HEK293 (cell line): ENCODE measurements at regions not wholly inside any gene's neighbourhood (a gene's known extent, or its start where the extent isn't known, plus 50 kb on each side); places are given as distances from the start of the nearest gene placed in this dataset.
"Not testable (repeated sequence)": the region's sequence is repeated elsewhere in the genome, so short reads cannot be mapped to it uniquely, and the experiment has no call there.

ENCODE experiments used
- CTCF ChIA-PET: fragments of 350-600 bp; formaldehyde crosslinking; extraction: SDS; loops from one replicate; lab custom pipeline; 2021; ENCODE audit warnings: antibody characterized with exemption; lab: Yijun Ruan, JAX
- POLR2A ChIA-PET: fragments of 300-600 bp; formaldehyde crosslinking; extraction: SDS; loops from one replicate; lab custom pipeline; 2020; ENCODE audit warnings: antibody characterized with exemption, inconsistent platforms; lab: Yijun Ruan, JAX
- H3K27ac ChIP-seq: fragments of 200-500 bp; sonication (Bioruptor generic); 2 replicates; pipeline ENCODE4 v1.5.1; 2014; ENCODE audit warnings: low read depth, low read length, control low read depth, inconsistent platforms; ENCODE audit errors: extremely low read depth
- H3K36me3 ChIP-seq, 2 experiments: fragments of 200-500 bp in 1 of 2; sonication (Bioruptor generic) in 1 of 2; 1 replicate in 1 of 2; 2 replicates in 1 of 2; pipeline ENCODE4 v1.5.1; 2014 to 2017; ENCODE audit warnings: inconsistent platforms in 2 of 2, low read length in 2 of 2; ENCODE audit not compliant: control insufficient read depth in 2 of 2, insufficient read depth in 1 of 2
- H3K4me1 ChIP-seq: fragments of 200-500 bp; sonication (Bioruptor generic); 2 replicates; pipeline ENCODE4 v1.5.1; 2014; ENCODE audit warnings: mild to moderate bottlenecking, low read length, inconsistent platforms; ENCODE audit not compliant: control insufficient read depth, insufficient read depth
- H3K4me3 ChIP-seq: 2 replicates; pipeline ENCODE4 v1.5.1; 2011; ENCODE audit warnings: low read depth, mild to moderate bottlenecking, control low read depth, low read length, moderate library complexity
- H3K9me3 ChIP-seq: fragments of 200-500 bp; sonication (Bioruptor generic); 2 replicates; pipeline ENCODE4 v1.5.1; 2014; ENCODE audit warnings: low read depth, low read length, inconsistent platforms; ENCODE audit not compliant: control insufficient read depth, insufficient read depth
- KLF7 ChIP-seq: fragments of 450-650 bp; formaldehyde crosslinking; IDR thresholded peaks from 2 replicates; pipeline ENCODE4 v1.5.1; 2016; ENCODE audit warnings: missing biosample characterization, missing genetic modification characterization, borderline replicate concordance
- KLF8 ChIP-seq: fragments of 450-650 bp; formaldehyde crosslinking; IDR thresholded peaks from 2 replicates; pipeline ENCODE4 v1.5.1; 2016; ENCODE audit warnings: missing biosample characterization, missing genetic modification characterization
- SALL2 ChIP-seq: fragments of 450-650 bp; formaldehyde crosslinking; IDR thresholded peaks from 2 replicates; pipeline ENCODE4 v1.5.0; 2017; ENCODE audit warnings: missing biosample characterization, mild to moderate bottlenecking, missing genetic modification characterization, borderline replicate concordance
- ZNF221 ChIP-seq: fragments of 450-650 bp; formaldehyde crosslinking; IDR thresholded peaks from 2 replicates; pipeline ENCODE4 v1.5.1; 2017; ENCODE audit warnings: missing biosample characterization, missing genetic modification characterization, borderline replicate concordance
- ZNF433 ChIP-seq: fragments of 450-650 bp; formaldehyde crosslinking; IDR thresholded peaks from 2 replicates; pipeline ENCODE4 v1.5.1; 2016; ENCODE audit warnings: missing biosample characterization, missing genetic modification characterization, low read depth
- ZNF544 ChIP-seq: fragments of 450-650 bp; formaldehyde crosslinking; IDR thresholded peaks from 2 replicates; pipeline ENCODE4 v1.5.0; 2017; ENCODE audit warnings: missing biosample characterization, missing genetic modification characterization
- ZNF548 ChIP-seq: fragments of 450-650 bp; formaldehyde crosslinking; IDR thresholded peaks from 2 replicates; pipeline ENCODE4 v1.5.1; 2016; ENCODE audit warnings: missing biosample characterization, missing genetic modification characterization
- ZNF624 ChIP-seq: fragments of 450-650 bp; formaldehyde crosslinking; IDR thresholded peaks from 2 replicates; pipeline ENCODE4 v1.5.1; 2017; ENCODE audit warnings: missing biosample characterization, missing genetic modification characterization
- ZNF843 ChIP-seq: fragments of 450-650 bp; formaldehyde crosslinking; IDR thresholded peaks from 2 replicates; pipeline ENCODE4 v1.5.1; 2016; ENCODE audit warnings: missing biosample characterization, missing genetic modification characterization
- TF ChIP-seq, protein P1 (sequence below): fragments of 450-650 bp; formaldehyde crosslinking; IDR thresholded peaks from 2 replicates; pipeline ENCODE4 v1.5.1; 2016; ENCODE audit warnings: missing biosample characterization, missing genetic modification characterization
- TF ChIP-seq, protein P2 (sequence below): fragments of 450-650 bp; formaldehyde crosslinking; IDR thresholded peaks from 2 replicates; pipeline ENCODE4 v1.5.1; 2016; ENCODE audit warnings: missing biosample characterization, missing genetic modification characterization
- TF ChIP-seq, protein P3 (sequence below): fragments of 450-650 bp; formaldehyde crosslinking; IDR thresholded peaks from 2 replicates; pipeline ENCODE4 v1.5.1; 2016; ENCODE audit warnings: missing biosample characterization, missing genetic modification characterization
- TF ChIP-seq, protein P4 (sequence below): fragments of 450-650 bp; formaldehyde crosslinking; IDR thresholded peaks from 2 replicates; pipeline ENCODE4 v1.5.1; 2016; ENCODE audit warnings: missing biosample characterization, missing genetic modification characterization
- TF ChIP-seq, protein P5 (sequence below): fragments of 450-650 bp; formaldehyde crosslinking; IDR thresholded peaks from 2 replicates; pipeline ENCODE4 v1.5.1; 2016; ENCODE audit warnings: missing biosample characterization, missing genetic modification characterization

DNA sequence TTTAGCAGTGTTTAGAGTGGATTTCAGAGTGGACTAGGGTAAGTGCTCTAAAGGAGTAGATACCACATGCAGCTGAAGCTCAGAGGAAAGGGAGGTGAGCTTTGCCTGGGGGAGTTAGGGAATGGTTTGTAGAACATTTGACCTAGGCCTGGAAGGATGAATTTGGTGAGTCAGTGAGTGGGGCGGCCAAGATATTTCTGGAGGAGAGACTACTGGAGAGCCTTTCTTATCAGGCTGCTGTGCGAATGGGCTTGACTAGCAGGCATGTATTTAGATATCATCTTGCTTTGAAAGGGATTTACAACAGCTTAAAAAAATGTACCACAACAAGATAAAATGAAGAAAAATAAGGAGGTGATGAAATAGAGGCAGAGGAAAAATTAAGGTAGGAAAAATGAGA is 77.8 kb upstream of the ROPN1 start:
- H3K9me3 ChIP-seq, H3K4me1 ChIP-seq, POLR2A ChIA-PET, H3K27ac ChIP-seq, H3K4me3 ChIP-seq, H3K36me3 ChIP-seq: not testable (repeated sequence)
- CTCF ChIA-PET: interaction anchor here (0.6 kb wide), 1 partner anchor 9 kb away, joined by 3 read pairs; no protein-coding TSS in a partner anchor

DNA sequence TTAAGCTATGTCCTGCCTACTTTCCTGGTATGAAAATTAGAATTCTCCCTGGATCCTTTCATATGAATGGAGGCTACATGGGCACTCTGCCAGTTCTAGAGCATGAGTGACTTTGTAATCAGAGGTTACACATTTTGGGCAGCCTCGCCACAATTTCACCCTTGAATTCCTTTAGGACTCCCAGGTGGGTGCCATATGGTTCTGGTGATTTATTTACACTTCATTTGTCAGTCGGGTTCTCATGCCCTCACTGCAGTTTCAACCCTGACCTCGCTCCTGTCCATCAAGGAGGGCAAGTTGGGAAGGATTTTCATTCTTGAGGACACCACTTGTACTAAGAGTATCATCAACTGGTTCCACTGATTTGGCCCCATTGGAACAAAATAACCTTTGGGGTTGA is 83.2 kb upstream of the ROPN1 start:
- H3K36me3 ChIP-seq, H3K4me3 ChIP-seq, H3K27ac ChIP-seq, H3K4me1 ChIP-seq, POLR2A ChIA-PET, H3K9me3 ChIP-seq: not testable (repeated sequence)
- CTCF ChIA-PET: interaction anchor here (0.7 kb wide), 1 partner anchor 873 kb away, joined by 3 read pairs; the partner anchor contains the start of gene SEC22A

DNA sequence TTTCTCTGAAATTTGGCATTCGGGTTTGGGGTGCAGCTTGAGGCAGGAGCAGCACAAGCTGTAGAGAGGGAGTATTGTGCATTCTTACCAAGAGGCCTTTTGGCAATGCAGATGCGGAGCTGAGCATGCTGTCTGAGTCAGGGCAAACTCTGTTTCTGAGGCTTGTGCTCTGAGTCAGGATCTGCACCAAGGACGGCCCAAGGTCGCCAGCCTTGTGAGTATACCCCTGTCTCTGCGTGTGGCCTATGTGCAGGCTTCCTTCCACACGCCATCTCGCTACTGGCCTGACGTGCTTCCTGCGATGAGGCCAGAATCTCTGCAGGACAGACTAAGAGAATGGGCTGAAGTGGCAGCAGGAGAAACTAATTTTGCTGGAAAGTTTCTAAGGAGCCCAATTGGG is 83.8 kb upstream of the ROPN1 start:
- H3K9me3 ChIP-seq: no peaks in the 10 kb centered on the region
- TF ChIP-seq, protein P1, sequence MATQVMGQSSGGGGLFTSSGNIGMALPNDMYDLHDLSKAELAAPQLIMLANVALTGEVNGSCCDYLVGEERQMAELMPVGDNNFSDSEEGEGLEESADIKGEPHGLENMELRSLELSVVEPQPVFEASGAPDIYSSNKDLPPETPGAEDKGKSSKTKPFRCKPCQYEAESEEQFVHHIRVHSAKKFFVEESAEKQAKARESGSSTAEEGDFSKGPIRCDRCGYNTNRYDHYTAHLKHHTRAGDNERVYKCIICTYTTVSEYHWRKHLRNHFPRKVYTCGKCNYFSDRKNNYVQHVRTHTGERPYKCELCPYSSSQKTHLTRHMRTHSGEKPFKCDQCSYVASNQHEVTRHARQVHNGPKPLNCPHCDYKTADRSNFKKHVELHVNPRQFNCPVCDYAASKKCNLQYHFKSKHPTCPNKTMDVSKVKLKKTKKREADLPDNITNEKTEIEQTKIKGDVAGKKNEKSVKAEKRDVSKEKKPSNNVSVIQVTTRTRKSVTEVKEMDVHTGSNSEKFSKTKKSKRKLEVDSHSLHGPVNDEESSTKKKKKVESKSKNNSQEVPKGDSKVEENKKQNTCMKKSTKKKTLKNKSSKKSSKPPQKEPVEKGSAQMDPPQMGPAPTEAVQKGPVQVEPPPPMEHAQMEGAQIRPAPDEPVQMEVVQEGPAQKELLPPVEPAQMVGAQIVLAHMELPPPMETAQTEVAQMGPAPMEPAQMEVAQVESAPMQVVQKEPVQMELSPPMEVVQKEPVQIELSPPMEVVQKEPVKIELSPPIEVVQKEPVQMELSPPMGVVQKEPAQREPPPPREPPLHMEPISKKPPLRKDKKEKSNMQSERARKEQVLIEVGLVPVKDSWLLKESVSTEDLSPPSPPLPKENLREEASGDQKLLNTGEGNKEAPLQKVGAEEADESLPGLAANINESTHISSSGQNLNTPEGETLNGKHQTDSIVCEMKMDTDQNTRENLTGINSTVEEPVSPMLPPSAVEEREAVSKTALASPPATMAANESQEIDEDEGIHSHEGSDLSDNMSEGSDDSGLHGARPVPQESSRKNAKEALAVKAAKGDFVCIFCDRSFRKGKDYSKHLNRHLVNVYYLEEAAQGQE (tag by site-specific recombination): no peak
- TF ChIP-seq ZNF843 (tag by site-specific recombination) (no peak), ZNF544 (tag by site-specific recombination) (no peak), ZNF221 (tag by site-specific recombination) (no peak), SALL2 (tag by site-specific recombination) (no peak), ZNF624 (tag by site-specific recombination) (no peak), KLF8 (no peak)
- TF ChIP-seq, protein P2, sequence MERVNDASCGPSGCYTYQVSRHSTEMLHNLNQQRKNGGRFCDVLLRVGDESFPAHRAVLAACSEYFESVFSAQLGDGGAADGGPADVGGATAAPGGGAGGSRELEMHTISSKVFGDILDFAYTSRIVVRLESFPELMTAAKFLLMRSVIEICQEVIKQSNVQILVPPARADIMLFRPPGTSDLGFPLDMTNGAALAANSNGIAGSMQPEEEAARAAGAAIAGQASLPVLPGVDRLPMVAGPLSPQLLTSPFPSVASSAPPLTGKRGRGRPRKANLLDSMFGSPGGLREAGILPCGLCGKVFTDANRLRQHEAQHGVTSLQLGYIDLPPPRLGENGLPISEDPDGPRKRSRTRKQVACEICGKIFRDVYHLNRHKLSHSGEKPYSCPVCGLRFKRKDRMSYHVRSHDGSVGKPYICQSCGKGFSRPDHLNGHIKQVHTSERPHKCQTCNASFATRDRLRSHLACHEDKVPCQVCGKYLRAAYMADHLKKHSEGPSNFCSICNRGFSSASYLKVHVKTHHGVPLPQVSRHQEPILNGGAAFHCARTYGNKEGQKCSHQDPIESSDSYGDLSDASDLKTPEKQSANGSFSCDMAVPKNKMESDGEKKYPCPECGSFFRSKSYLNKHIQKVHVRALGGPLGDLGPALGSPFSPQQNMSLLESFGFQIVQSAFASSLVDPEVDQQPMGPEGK: no peak
- TF ChIP-seq, protein P3, sequence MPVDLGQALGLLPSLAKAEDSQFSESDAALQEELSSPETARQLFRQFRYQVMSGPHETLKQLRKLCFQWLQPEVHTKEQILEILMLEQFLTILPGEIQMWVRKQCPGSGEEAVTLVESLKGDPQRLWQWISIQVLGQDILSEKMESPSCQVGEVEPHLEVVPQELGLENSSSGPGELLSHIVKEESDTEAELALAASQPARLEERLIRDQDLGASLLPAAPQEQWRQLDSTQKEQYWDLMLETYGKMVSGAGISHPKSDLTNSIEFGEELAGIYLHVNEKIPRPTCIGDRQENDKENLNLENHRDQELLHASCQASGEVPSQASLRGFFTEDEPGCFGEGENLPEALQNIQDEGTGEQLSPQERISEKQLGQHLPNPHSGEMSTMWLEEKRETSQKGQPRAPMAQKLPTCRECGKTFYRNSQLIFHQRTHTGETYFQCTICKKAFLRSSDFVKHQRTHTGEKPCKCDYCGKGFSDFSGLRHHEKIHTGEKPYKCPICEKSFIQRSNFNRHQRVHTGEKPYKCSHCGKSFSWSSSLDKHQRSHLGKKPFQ (tag by site-specific recombination): no peak
- H3K4me1 ChIP-seq: no peaks in the 10 kb centered on the region; the same call in 1 of the 2 replicates
- ChIA-PET CTCF (interaction anchor here (0.7 to 5.0 kb wide), 2 partner anchors 59 to 874 kb away, joined by 3 to 37 read pairs; partner anchors contain the start of gene SEC22A), POLR2A (no interaction called here)
- no peak overlapping the region for H3K27ac ChIP-seq
- H3K4me3 ChIP-seq: no peak overlapping the region
- no peaks in the 10 kb centered on the region for H3K36me3 ChIP-seq

DNA sequence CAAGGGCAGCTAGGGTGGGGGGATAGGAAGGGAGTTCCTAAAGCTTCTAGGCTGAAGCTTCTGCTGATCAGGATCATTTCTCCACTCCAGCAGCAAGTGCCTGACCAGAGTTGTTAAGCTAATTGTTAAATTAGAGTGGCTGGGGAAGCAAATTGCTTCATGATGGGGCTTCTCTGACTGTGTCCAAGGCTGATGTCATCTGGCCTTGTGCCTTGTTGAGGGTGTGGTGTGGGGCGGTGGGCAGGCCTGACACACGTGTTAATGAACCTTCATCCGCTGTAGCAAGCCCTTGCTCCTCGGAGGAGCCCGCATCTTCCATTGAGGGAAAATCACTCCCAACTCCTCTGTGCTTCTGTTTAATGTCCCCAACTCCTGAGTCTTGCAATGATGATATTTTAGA is 84.3 kb upstream of the ROPN1 start:
- Histone ChIP-seq H3K36me3 (no peaks in the 10 kb centered on the region), H3K4me1 (no peaks in the 10 kb centered on the region; the same call in 1 of the 2 replicates), H3K9me3 (no peaks in the 10 kb centered on the region), H3K4me3 (no peak overlapping the region), H3K27ac (no peak overlapping the region)
- TF ChIP-seq KLF7 (no peak), ZNF548 (tag by site-specific recombination) (no peak), ZNF433 (tag by site-specific recombination) (no peak)
- TF ChIP-seq, protein P4, sequence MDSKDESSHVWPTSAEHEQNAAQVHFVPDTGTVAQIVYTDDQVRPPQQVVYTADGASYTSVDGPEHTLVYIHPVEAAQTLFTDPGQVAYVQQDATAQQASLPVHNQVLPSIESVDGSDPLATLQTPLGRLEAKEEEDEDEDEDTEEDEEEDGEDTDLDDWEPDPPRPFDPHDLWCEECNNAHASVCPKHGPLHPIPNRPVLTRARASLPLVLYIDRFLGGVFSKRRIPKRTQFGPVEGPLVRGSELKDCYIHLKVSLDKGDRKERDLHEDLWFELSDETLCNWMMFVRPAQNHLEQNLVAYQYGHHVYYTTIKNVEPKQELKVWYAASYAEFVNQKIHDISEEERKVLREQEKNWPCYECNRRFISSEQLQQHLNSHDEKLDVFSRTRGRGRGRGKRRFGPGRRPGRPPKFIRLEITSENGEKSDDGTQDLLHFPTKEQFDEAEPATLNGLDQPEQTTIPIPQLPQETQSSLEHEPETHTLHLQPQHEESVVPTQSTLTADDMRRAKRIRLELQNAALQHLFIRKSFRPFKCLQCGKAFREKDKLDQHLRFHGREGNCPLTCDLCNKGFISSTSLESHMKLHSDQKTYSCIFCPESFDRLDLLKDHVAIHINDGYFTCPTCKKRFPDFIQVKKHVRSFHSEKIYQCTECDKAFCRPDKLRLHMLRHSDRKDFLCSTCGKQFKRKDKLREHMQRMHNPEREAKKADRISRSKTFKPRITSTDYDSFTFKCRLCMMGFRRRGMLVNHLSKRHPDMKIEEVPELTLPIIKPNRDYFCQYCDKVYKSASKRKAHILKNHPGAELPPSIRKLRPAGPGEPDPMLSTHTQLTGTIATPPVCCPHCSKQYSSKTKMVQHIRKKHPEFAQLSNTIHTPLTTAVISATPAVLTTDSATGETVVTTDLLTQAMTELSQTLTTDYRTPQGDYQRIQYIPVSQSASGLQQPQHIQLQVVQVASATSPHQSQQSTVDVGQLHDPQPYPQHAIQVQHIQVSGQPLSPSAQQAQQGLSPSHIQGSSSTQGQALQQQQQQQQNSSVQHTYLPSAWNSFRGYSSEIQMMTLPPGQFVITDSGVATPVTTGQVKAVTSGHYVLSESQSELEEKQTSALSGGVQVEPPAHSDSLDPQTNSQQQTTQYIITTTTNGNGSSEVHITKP (tag by site-specific recombination): no peak
- TF ChIP-seq, protein P5, sequence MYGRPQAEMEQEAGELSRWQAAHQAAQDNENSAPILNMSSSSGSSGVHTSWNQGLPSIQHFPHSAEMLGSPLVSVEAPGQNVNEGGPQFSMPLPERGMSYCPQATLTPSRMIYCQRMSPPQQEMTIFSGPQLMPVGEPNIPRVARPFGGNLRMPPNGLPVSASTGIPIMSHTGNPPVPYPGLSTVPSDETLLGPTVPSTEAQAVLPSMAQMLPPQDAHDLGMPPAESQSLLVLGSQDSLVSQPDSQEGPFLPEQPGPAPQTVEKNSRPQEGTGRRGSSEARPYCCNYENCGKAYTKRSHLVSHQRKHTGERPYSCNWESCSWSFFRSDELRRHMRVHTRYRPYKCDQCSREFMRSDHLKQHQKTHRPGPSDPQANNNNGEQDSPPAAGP (tag by site-specific recombination): no peak
- ChIA-PET POLR2A (no interaction called here), CTCF (interaction anchor here (0.7 to 5.0 kb wide), 2 partner anchors 18 to 59 kb away, joined by 3 to 37 read pairs; no protein-coding TSS in a partner anchor)
